Endothelial cell of umbilical vein (primary cell): ENCODE measurements at regions not wholly inside any gene's neighbourhood (a gene's known extent, or its start where the extent isn't known, plus 50 kb on each side); places are given as distances from the start of the nearest gene placed in this dataset.

ENCODE experiments used
- BruUV-seq: library from RNA; stranded (reverse); fragments of 400-500 nt; replicated peaks from 2 replicates; lab custom pipeline; 2021; lab: Mats Ljungman, UMichigan
- CTCF ChIA-PET: fragments of 300-600, 350-600 bp; sonication (Branson Sonifier 250); formaldehyde crosslinking; loops from one replicate; lab custom pipeline; 2021; ENCODE audit warnings: antibody characterized with exemption, inconsistent platforms; lab: Charles Lee
- POLR2A ChIA-PET: fragments of 300-600, 350-600 bp; sonication (Branson Sonifier 250); formaldehyde crosslinking; loops from one replicate; lab custom pipeline; 2021; ENCODE audit warnings: antibody characterized with exemption, inconsistent platforms; lab: Charles Lee
- DNase-seq: peaks from one replicate; pipeline ENCODE4 v3.0.0-alpha.2; 2011; ENCODE audit warnings: low read depth, low spot score
- FAIRE-seq: peaks from 2 replicates; lab custom pipeline; 2011; peaks lifted over from hg19 to GRCh38; lab: Jason Lieb, UNC
- H2AFZ ChIP-seq: 2 replicates; pipeline ENCODE4 v1.6.0; 2012; ENCODE audit warnings: low read depth, low read length, control low read depth, inconsistent platforms
- H3K27ac ChIP-seq: 2 replicates; pipeline ENCODE4 v1.5.1; 2011; ENCODE audit warnings: low read depth, mild to moderate bottlenecking, control low read depth, low read length, moderate library complexity; ENCODE audit not compliant: insufficient read depth
- H3K27me3 ChIP-seq, 2 experiments: 2 replicates each; pipeline versions ENCODE4 v1.6.0 to v1.6.1; 2011; ENCODE audit warnings: low read length in 2 of 2, mixed read lengths in 1 of 2; ENCODE audit not compliant: control insufficient read depth in 2 of 2, insufficient read depth in 2 of 2
- H3K36me3 ChIP-seq, 2 experiments: 2 replicates in 1 of 2; 3 replicates in 1 of 2; pipeline ENCODE4 v1.5.1; 2011; ENCODE audit warnings: low read length in 2 of 2, mild to moderate bottlenecking in 1 of 2, moderate library complexity in 1 of 2; ENCODE audit not compliant: control insufficient read depth in 2 of 2, insufficient read depth in 2 of 2; ENCODE audit errors: extremely low read depth in 1 of 2
- H3K4me1 ChIP-seq: 3 replicates; pipeline ENCODE4 v1.5.1; 2011; ENCODE audit warnings: mild to moderate bottlenecking, low read length; ENCODE audit not compliant: control insufficient read depth, insufficient read depth; ENCODE audit errors: extremely low read depth
- H3K4me2 ChIP-seq: 2 replicates; pipeline ENCODE4 v1.6.1; 2011; ENCODE audit warnings: low read length, control low read depth, mixed read lengths; ENCODE audit not compliant: insufficient read depth
- H3K4me3 ChIP-seq, 3 experiments: fragments of 200-600 bp in 1 of 3; sonication (generic), shearing (Covaris generic) in 1 of 3; replicated peaks in 1 of 3; 2 replicates each; pipeline ENCODE4 v1.5.1; 2011 to 2016; ENCODE audit warnings: control low read depth in 3 of 3, low read length in 3 of 3, mild to moderate bottlenecking in 2 of 3, inconsistent platforms in 1 of 3, low read depth in 1 of 3, moderate library complexity in 1 of 3; ENCODE audit not compliant: insufficient read depth in 1 of 3
- H3K79me2 ChIP-seq: 2 replicates; pipeline ENCODE4 v1.6.0; 2012; ENCODE audit warnings: low read length, inconsistent platforms; ENCODE audit not compliant: control insufficient read depth, insufficient read depth
- H3K9ac ChIP-seq: replicated peaks from 2 replicates; pipeline ENCODE3; 2011; ENCODE audit warnings: low read length, control low read depth; ENCODE audit not compliant: insufficient read depth; ENCODE audit errors: extremely low read depth
- H3K9me1 ChIP-seq: replicated peaks from 3 replicates; pipeline ENCODE4 v1.6.0; 2011; ENCODE audit warnings: mild to moderate bottlenecking, low read length; ENCODE audit not compliant: control insufficient read depth, insufficient read depth; ENCODE audit errors: extremely low read depth
- H3K9me3 ChIP-seq: replicated peaks from 2 replicates; pipeline ENCODE4 v1.5.1; 2012; ENCODE audit warnings: low read length, inconsistent platforms; ENCODE audit not compliant: control insufficient read depth, insufficient read depth
- H4K20me1 ChIP-seq: replicated peaks from 2 replicates; pipeline ENCODE3; 2011; ENCODE audit warnings: mild to moderate bottlenecking, low read length; ENCODE audit not compliant: control insufficient read depth, insufficient read depth; ENCODE audit errors: extremely low read depth
- CTCF ChIP-seq, 2 donors: IDR thresholded peaks; 1 replicate in 1 of 2; 2 replicates in 1 of 2; pipeline ENCODE4 v1.5.1; 2011; ENCODE audit warnings: low read length in 2 of 2, mild to moderate bottlenecking in 2 of 2, moderate library complexity in 2 of 2, control low read depth in 1 of 2, inconsistent platforms in 1 of 2, low read depth in 1 of 2; ENCODE audit not compliant: insufficient read depth in 1 of 2; ENCODE audit errors: extremely low read depth in 1 of 2
- EZH2 ChIP-seq: IDR thresholded peaks from 2 replicates; pipeline ENCODE4 v1.6.1; 2012; ENCODE audit warnings: borderline replicate concordance, low read depth, mild to moderate bottlenecking, moderate library complexity, low read length, inconsistent platforms; ENCODE audit not compliant: severe bottlenecking
- FOS ChIP-seq: IDR thresholded peaks from 2 replicates; pipeline ENCODE4 v1.6.1; 2011; ENCODE audit warnings: mild to moderate bottlenecking, low read length, moderate library complexity, borderline replicate concordance; ENCODE audit not compliant: insufficient read depth
- GATA2 ChIP-seq: IDR thresholded peaks from 2 replicates; pipeline ENCODE4 v1.7.0; 2011; ENCODE audit warnings: low read depth, mild to moderate bottlenecking, moderate library complexity, mixed read lengths, low read length; ENCODE audit not compliant: insufficient read length, insufficient read depth
- JUN ChIP-seq: IDR thresholded peaks from 2 replicates; pipeline ENCODE4 v1.6.1; 2011; ENCODE audit warnings: borderline replicate concordance, low read depth; ENCODE audit not compliant: insufficient read length, insufficient read depth
- MAX ChIP-seq: IDR thresholded peaks from 2 replicates; pipeline ENCODE4 v1.6.1; 2011; ENCODE audit not compliant: insufficient read depth, insufficient read length
- MYC ChIP-seq: IDR thresholded peaks from one replicate; pipeline ENCODE4 v1.6.1; 2011; ENCODE audit warnings: mild to moderate bottlenecking, low read depth, low read length
- POLR2A ChIP-seq: IDR thresholded peaks from 2 replicates; pipeline ENCODE4 v1.6.1; 2012; ENCODE audit warnings: low read depth, mild to moderate bottlenecking, control low read depth, low read length
- POLR2AphosphoS5 ChIP-seq: IDR thresholded peaks from 2 replicates; pipeline ENCODE4 v1.6.1; 2012; ENCODE audit warnings: low read depth, mild to moderate bottlenecking, control low read depth, low read length, moderate library complexity; ENCODE audit not compliant: insufficient read depth
- dilution Hi-C: fragments of 300-500 bp; cut with MboI; formaldehyde crosslinking; loops from one replicate; pipeline ENCODE4 v1.15.0; 2019; ENCODE audit warnings: low sequenced_read_pairs; ENCODE audit not compliant: extremely low pct_ligation_motif_present
- intact Hi-C: fragments of 100-400 bp; cut with micrococcal nuclease; formaldehyde crosslinking; loops from one replicate; pipeline ENCODE4 v1.10.0; 2022

DNA sequence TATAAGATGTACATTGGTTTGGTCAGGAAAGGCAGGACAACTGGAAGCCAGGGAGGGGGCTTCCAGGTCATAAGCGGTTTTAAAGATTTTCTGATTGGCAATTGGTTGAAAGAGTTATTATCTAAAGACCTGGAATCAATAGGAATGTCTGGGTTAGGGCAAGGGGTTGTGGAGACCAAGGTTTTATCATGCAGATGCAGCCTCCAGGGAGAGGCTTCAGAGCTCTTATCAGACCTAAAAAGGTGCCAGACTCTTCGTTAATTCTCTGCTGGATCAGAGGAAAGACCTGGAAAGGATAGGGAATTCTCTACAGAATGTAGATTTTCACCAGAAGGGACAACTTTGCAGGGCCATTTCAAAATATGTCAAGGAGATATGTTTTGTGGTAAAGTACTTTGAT, 62.8 kb downstream of the BEX3 start:
- intact Hi-C loops (no loop called here), dilution Hi-C loops (no loop called here)
- ChIA-PET CTCF (no interaction called here), POLR2A (no interaction called here)
- Histone ChIP-seq H3K27ac (no peak overlapping the region), H3K9ac (no peak overlapping the region), H3K79me2 (no peaks in the 10 kb centered on the region), H3K9me1 (no peaks in the 10 kb centered on the region), H3K36me3 (no peaks in the 10 kb centered on the region), H3K4me2 (no peak overlapping the region), H3K4me1 (peaks cover 12% of the 10 kb centered on the region), H3K4me3 (no peak overlapping the region), H3K9me3 (no peaks in the 10 kb centered on the region), H2AFZ (no peak overlapping the region), H3K27me3 (no peaks in the 10 kb centered on the region), H4K20me1 (no peaks in the 10 kb centered on the region)
- no TSS peak for BruUV-seq
- FAIRE-seq (no peak), DNase-seq (no peak)
- no peak for TF ChIP-seq MAX
- TF ChIP-seq POLR2AphosphoS5: no peak
- TF ChIP-seq JUN: no peak
- no peak for TF ChIP-seq POLR2A
- TF ChIP-seq CTCF (IDR thresholded peaks at IDR 0.05; ENCODE audit: extremely low read depth in 1 of 2, insufficient read depth in 1 of 2, low read depth in 1 of 2, low read length in 2 of 2): no peak
- no peak for TF ChIP-seq EZH2
- TF ChIP-seq MYC: no peak

- dilution Hi-C loops: no loop called here
Observed at GRCh38 chrX:103440621-103441020, 64.3 kb downstream of the BEX3 start.

More at GRCh38 chrX:103440621-103441020, 64.3 kb downstream of the BEX3 start:
- FAIRE-seq (no peak), DNase-seq (no peak)
- intact Hi-C loops: no loop called here
- peaks cover 12% of the 10 kb centered on the region for H3K4me1 ChIP-seq
- no peak overlapping the region for H2AFZ ChIP-seq
- H3K9ac ChIP-seq: no peak overlapping the region
- ChIA-PET POLR2A (no interaction called here), CTCF (no interaction called here)
- H3K27me3 ChIP-seq: no peaks in the 10 kb centered on the region
- no peaks in the 10 kb centered on the region for H3K36me3 ChIP-seq
- H3K79me2 ChIP-seq: no peaks in the 10 kb centered on the region
- H3K4me3 ChIP-seq: no peak overlapping the region
- no peaks in the 10 kb centered on the region for H3K9me1 ChIP-seq
- no peaks in the 10 kb centered on the region for H4K20me1 ChIP-seq
- no peak overlapping the region for H3K27ac ChIP-seq
- no TSS peak for BruUV-seq
- H3K9me3 ChIP-seq: no peaks in the 10 kb centered on the region
- TF ChIP-seq FOS: no peak
- TF ChIP-seq MYC: no peak
- TF ChIP-seq POLR2A: no peak
- no peak for TF ChIP-seq JUN
- TF ChIP-seq MAX: no peak
- TF ChIP-seq POLR2AphosphoS5: no peak
- no peak for TF ChIP-seq EZH2
- no peak for TF ChIP-seq CTCF (IDR thresholded peaks at IDR 0.05; ENCODE audit: extremely low read depth in 1 of 2, insufficient read depth in 1 of 2, low read depth in 1 of 2, low read length in 2 of 2)
- TF ChIP-seq GATA2: no peak
- no peak overlapping the region for H3K4me2 ChIP-seq
